HepG2 (cell line): ENCODE measurements at regions not wholly inside any gene's neighbourhood (a gene's known extent, or its start where the extent isn't known, plus 50 kb on each side); places are given as distances from the start of the nearest gene placed in this dataset.

Experiments
- ATAD3A ChIP-seq: sonication (generic); formaldehyde crosslinking; IDR thresholded peaks from 2 replicates; pipeline ENCODE4 v1.4.0; 2020; ENCODE audit warnings: missing genetic modification reagents
- BRCA1 ChIP-seq: sonication (generic); formaldehyde crosslinking; IDR thresholded peaks from 2 replicates; pipeline ENCODE4 v1.4.0; 2020; ENCODE audit warnings: missing genetic modification reagents
- CREM ChIP-seq, 2 experiments: sonication (generic) in 1 of 2; formaldehyde crosslinking in 1 of 2; IDR thresholded peaks; 2 replicates each; pipeline versions ENCODE4 v1.4.0 to v1.6.1; 2016 to 2020; ENCODE audit warnings: antibody characterized with exemption in 1 of 2, mild to moderate bottlenecking in 1 of 2, missing genetic modification reagents in 1 of 2
- ETV5 ChIP-seq: IDR thresholded peaks from 2 replicates; pipeline ENCODE4 v1.6.1; 2018; ENCODE audit warnings: missing biosample characterization, missing genetic modification reagents, inconsistent platforms, borderline replicate concordance
- FIP1L1 ChIP-seq: fragments of 200-400 bp; formaldehyde crosslinking; IDR thresholded peaks from 2 replicates; pipeline ENCODE4 v1.6.1; 2018; ENCODE audit warnings: low read depth, mild to moderate bottlenecking, low read length, moderate library complexity, borderline replicate concordance; ENCODE audit not compliant: insufficient read depth
- FOXA1 ChIP-seq, 2 experiments: fragments of 450-650 bp in 1 of 2; sonication (generic) in 1 of 2; formaldehyde crosslinking in 1 of 2; IDR thresholded peaks; 2 replicates each; pipeline versions ENCODE4 v1.4.0 to v1.6.1; 2016 to 2020; ENCODE audit warnings: missing genetic modification reagents in 1 of 2
- HNF4A ChIP-seq: sonication (generic); formaldehyde crosslinking; IDR thresholded peaks from 2 replicates; pipeline ENCODE4 v1.4.0; 2020; ENCODE audit warnings: missing genetic modification reagents
- KDM6A ChIP-seq: IDR thresholded peaks from 2 replicates; pipeline ENCODE4 v1.6.1; 2016; ENCODE audit warnings: low read depth
- KLF15 ChIP-seq: sonication (generic); formaldehyde crosslinking; IDR thresholded peaks from 2 replicates; pipeline ENCODE4 v1.8.1; 2023; ENCODE audit warnings: borderline replicate concordance, mild to moderate bottlenecking, inconsistent platforms, missing genetic modification reagents, mixed read lengths
- MEIS2 ChIP-seq: sonication (generic); formaldehyde crosslinking; IDR thresholded peaks from 2 replicates; pipeline ENCODE4 v1.9.0; 2021; ENCODE audit warnings: mild to moderate bottlenecking, missing genetic modification reagents
- NFYB ChIP-seq: sonication (generic); formaldehyde crosslinking; IDR thresholded peaks from 2 replicates; pipeline ENCODE4 v1.4.0; 2020; ENCODE audit warnings: missing genetic modification reagents
- PAF1 ChIP-seq: IDR thresholded peaks from 2 replicates; pipeline ENCODE4 v1.6.1; 2016; ENCODE audit warnings: missing genetic modification reagents, missing compliant biosample characterization
- SIN3A ChIP-seq: IDR thresholded peaks from 2 replicates; pipeline ENCODE4 v1.6.1; 2011; ENCODE audit warnings: low read depth, mild to moderate bottlenecking, control low read depth, low read length, borderline replicate concordance
- STAT5B ChIP-seq: sonication (generic); formaldehyde crosslinking; IDR thresholded peaks from 2 replicates; pipeline ENCODE4 v1.4.0; 2020; ENCODE audit warnings: missing genetic modification reagents
- TBL1XR1 ChIP-seq: fragments of 150-350 bp; IDR thresholded peaks from 2 replicates; pipeline ENCODE4 v1.6.1; 2014; ENCODE audit warnings: borderline replicate concordance, low read length; ENCODE audit not compliant: partially characterized antibody
- THYN1 ChIP-seq: sonication (generic); formaldehyde crosslinking; IDR thresholded peaks from 2 replicates; pipeline ENCODE4 v1.8.1; 2023; ENCODE audit warnings: low read depth, mild to moderate bottlenecking, moderate library complexity, missing genetic modification reagents, borderline replicate concordance
- ZKSCAN8 ChIP-seq: IDR thresholded peaks from 2 replicates; pipeline ENCODE4 v1.6.1; 2016; ENCODE audit warnings: borderline replicate concordance, missing genetic modification reagents, missing compliant biosample characterization
- ZNF20 ChIP-seq: sonication (generic); formaldehyde crosslinking; IDR thresholded peaks from 2 replicates; pipeline ENCODE4 v1.4.0; 2020; ENCODE audit warnings: mild to moderate bottlenecking, moderate library complexity, missing genetic modification reagents
- ZNF263 ChIP-seq: sonication (generic); formaldehyde crosslinking; IDR thresholded peaks from 2 replicates; pipeline ENCODE4 v1.4.0; 2020; ENCODE audit warnings: missing genetic modification reagents
- ZNF616 ChIP-seq: sonication (generic); formaldehyde crosslinking; IDR thresholded peaks from 2 replicates; pipeline ENCODE4 v1.5.0; 2020; ENCODE audit warnings: low read depth, mild to moderate bottlenecking, missing genetic modification reagents
- ZNF749 ChIP-seq: sonication (generic); formaldehyde crosslinking; IDR thresholded peaks from 2 replicates; pipeline ENCODE4 v1.8.0; 2022; ENCODE audit warnings: mild to moderate bottlenecking, missing genetic modification reagents, moderate library complexity, borderline replicate concordance
- ZNF781 ChIP-seq: sonication (generic); formaldehyde crosslinking; IDR thresholded peaks from 2 replicates; pipeline ENCODE4 v1.5.1; 2020; ENCODE audit warnings: borderline replicate concordance, mild to moderate bottlenecking, missing genetic modification reagents; ENCODE audit errors: not compliant biosample characterization
- ZNF841 ChIP-seq: sonication (generic); formaldehyde crosslinking; IDR thresholded peaks from 2 replicates; pipeline ENCODE4 v1.8.1; 2023; ENCODE audit warnings: missing genetic modification reagents, borderline replicate concordance
- TF ChIP-seq, protein P1 (sequence below): fragments of 450-650 bp; IDR thresholded peaks from 2 replicates; pipeline ENCODE4 v1.6.1; 2017; ENCODE audit warnings: mild to moderate bottlenecking
- TF ChIP-seq, protein P2 (sequence below): sonication (generic); formaldehyde crosslinking; IDR thresholded peaks from 2 replicates; pipeline ENCODE4 v1.8.1; 2023; ENCODE audit warnings: mild to moderate bottlenecking, inconsistent platforms, moderate library complexity, missing genetic modification reagents, borderline replicate concordance
- TF ChIP-seq, protein P3 (sequence below): sonication (generic); formaldehyde crosslinking; IDR thresholded peaks from 2 replicates; pipeline ENCODE4 v1.9.0; 2021; ENCODE audit warnings: missing genetic modification reagents, borderline replicate concordance

DNA sequence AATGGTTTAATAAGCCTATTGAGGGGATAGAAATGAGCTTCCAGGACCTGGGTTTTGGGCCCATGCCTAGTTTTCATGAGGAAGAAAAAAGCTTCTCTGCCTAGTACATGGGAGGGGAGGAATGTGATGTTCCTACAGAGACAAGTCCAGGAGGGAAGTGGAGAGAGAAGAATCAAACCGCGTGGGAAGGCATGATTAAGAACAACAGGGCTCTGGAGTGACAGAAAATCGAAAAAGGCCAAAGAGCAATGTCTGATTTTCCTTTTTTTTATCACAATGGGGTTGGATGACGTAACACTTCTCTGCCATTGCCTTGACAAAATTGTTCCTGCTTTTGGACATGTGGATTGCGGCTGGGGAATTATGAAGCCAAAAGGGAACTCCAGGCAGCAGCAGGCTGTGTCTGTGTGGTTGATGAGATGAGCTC is 258.6 kb downstream of the CXCL12 start (continued):
- TF ChIP-seq KLF15 = no peak
- TF ChIP-seq TBL1XR1 = no peak
- TF ChIP-seq HNF4A = peak; percentile 59
- TF ChIP-seq, protein P1, sequence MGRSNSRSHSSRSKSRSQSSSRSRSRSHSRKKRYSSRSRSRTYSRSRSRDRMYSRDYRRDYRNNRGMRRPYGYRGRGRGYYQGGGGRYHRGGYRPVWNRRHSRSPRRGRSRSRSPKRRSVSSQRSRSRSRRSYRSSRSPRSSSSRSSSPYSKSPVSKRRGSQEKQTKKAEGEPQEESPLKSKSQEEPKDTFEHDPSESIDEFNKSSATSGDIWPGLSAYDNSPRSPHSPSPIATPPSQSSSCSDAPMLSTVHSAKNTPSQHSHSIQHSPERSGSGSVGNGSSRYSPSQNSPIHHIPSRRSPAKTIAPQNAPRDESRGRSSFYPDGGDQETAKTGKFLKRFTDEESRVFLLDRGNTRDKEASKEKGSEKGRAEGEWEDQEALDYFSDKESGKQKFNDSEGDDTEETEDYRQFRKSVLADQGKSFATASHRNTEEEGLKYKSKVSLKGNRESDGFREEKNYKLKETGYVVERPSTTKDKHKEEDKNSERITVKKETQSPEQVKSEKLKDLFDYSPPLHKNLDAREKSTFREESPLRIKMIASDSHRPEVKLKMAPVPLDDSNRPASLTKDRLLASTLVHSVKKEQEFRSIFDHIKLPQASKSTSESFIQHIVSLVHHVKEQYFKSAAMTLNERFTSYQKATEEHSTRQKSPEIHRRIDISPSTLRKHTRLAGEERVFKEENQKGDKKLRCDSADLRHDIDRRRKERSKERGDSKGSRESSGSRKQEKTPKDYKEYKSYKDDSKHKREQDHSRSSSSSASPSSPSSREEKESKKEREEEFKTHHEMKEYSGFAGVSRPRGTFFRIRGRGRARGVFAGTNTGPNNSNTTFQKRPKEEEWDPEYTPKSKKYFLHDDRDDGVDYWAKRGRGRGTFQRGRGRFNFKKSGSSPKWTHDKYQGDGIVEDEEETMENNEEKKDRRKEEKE = no peak
- TF ChIP-seq STAT5B = no peak
- no peak for TF ChIP-seq FOXA1 (IDR thresholded peaks at IDR 0.05)
- TF ChIP-seq FOXA1 (CRISPR knock-in tag; IDR thresholded peaks at IDR 0.05) = no peak
- no peak for TF ChIP-seq NFYB (CRISPR knock-in tag)
- TF ChIP-seq ATAD3A (CRISPR knock-in tag) = no peak
- TF ChIP-seq MEIS2 (CRISPR knock-in tag) = peak; percentile 76
- TF ChIP-seq FIP1L1 = no peak
- TF ChIP-seq THYN1 (CRISPR knock-in tag) = no peak
- TF ChIP-seq KDM6A (CRISPR knock-in tag) = no peak
- TF ChIP-seq ZNF841 = no peak
- no peak for TF ChIP-seq ZNF781 (CRISPR knock-in tag)
- no peak for TF ChIP-seq ZNF20 (CRISPR knock-in tag)
- TF ChIP-seq ZNF749 (CRISPR knock-in tag) = no peak
- no peak for TF ChIP-seq ZNF616 (CRISPR knock-in tag)
- no peak for TF ChIP-seq PAF1 (CRISPR knock-in tag)
- no peak for TF ChIP-seq ZKSCAN8
- no peak for TF ChIP-seq ETV5
- TF ChIP-seq CREM (IDR thresholded peaks at IDR 0.05) = 0 out of 2 replicates have a peak, but pooled peaks have one; percentile 17
- TF ChIP-seq CREM (CRISPR knock-in tag; IDR thresholded peaks at IDR 0.05) = no peak
- TF ChIP-seq, protein P2, sequence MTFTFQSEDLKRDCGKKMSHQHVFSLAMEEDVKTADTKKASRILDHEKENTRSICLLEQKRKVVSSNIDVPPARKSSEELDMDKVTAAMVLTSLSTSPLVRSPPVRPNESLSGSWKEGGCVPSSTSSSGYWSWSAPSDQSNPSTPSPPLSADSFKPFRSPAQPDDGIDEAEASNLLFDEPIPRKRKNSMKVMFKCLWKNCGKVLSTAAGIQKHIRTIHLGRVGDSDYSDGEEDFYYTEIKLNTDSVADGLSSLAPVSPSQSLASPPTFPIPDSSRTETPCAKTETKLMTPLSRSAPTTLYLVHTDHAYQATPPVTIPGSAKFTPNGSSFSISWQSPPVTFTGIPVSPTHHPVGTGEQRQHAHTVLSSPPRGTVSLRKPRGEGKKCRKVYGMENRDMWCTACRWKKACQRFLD (CRISPR knock-in tag) = no peak
- no peak for TF ChIP-seq BRCA1 (CRISPR knock-in tag)
- TF ChIP-seq, protein P3, sequence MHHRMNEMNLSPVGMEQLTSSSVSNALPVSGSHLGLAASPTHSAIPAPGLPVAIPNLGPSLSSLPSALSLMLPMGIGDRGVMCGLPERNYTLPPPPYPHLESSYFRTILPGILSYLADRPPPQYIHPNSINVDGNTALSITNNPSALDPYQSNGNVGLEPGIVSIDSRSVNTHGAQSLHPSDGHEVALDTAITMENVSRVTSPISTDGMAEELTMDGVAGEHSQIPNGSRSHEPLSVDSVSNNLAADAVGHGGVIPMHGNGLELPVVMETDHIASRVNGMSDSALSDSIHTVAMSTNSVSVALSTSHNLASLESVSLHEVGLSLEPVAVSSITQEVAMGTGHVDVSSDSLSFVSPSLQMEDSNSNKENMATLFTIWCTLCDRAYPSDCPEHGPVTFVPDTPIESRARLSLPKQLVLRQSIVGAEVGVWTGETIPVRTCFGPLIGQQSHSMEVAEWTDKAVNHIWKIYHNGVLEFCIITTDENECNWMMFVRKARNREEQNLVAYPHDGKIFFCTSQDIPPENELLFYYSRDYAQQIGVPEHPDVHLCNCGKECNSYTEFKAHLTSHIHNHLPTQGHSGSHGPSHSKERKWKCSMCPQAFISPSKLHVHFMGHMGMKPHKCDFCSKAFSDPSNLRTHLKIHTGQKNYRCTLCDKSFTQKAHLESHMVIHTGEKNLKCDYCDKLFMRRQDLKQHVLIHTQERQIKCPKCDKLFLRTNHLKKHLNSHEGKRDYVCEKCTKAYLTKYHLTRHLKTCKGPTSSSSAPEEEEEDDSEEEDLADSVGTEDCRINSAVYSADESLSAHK (CRISPR knock-in tag) = no peak
- TF ChIP-seq SIN3A = no peak
- no peak for TF ChIP-seq ZNF263
